ENCODE measurements at regions not wholly inside any gene's neighbourhood (a gene's known extent, or its start where the extent isn't known, plus 50 kb on each side); places are given as distances from the start of the nearest gene placed in this dataset.
A peak's percentile ranks its signal among the peaks of the same experiment; 100 is the strongest.

GRCh38 chr9:110086537-110086936 is 121.4 kb downstream of the C9orf152 start:
- H3K36me3 ChIP-seq (ENCODE audit: insufficient read depth, low read length), result peaks cover 40% of the 10 kb centered on the region
- H3K9ac ChIP-seq (ENCODE audit: low read length), result no peak overlapping the region
- H3K27me3 ChIP-seq (ENCODE audit: insufficient read depth, low read length), result no peaks in the 10 kb centered on the region
- no peaks in the 10 kb centered on the region for H3K9me3 ChIP-seq (ENCODE audit: low read length)
- peaks cover 59% of the 10 kb centered on the region for H3K4me1 ChIP-seq (ENCODE audit: insufficient read depth, low read length, severe bottlenecking)
- H3K4me2 ChIP-seq (ENCODE audit: low read length), result no peak overlapping the region
- H3K79me2 ChIP-seq (ENCODE audit: insufficient read depth, low read length), result peaks cover 94% of the 10 kb centered on the region
- H2AFZ ChIP-seq (ENCODE audit: low read length), result no peak overlapping the region
- no peaks in the 10 kb centered on the region for H3F3A ChIP-seq (ENCODE audit: insufficient read depth, low read length)
- H3K9me2 ChIP-seq (ENCODE audit: low read depth, low read length), result no peaks in the 10 kb centered on the region
- TF ChIP-seq CTCF (IDR thresholded peaks at IDR 0.05; ENCODE audit: low read length) (no peak), EZH2 (IDR thresholded peaks at IDR 0.05; ENCODE audit: borderline replicate concordance, low read length) (no peak)
- no peaks in the 10 kb centered on the region for H4K20me1 ChIP-seq (ENCODE audit: insufficient read depth, low read length)
- H3K27ac ChIP-seq (ENCODE audit: low read depth, low read length, poor library complexity, severe bottlenecking), result peak overlapping the region; percentile 16
- no peak overlapping the region for H3K4me3 ChIP-seq (ENCODE audit: low read depth, low read length, poor library complexity, severe bottlenecking)

GRCh38 chr9:110087605-110088004 is 120.4 kb downstream of the C9orf152 start:
- no peak overlapping the region for H3K4me3 ChIP-seq (ENCODE audit: low read depth, low read length, poor library complexity, severe bottlenecking)
- no peak overlapping the region for H3K9ac ChIP-seq (ENCODE audit: low read length)
- peaks cover 52% of the 10 kb centered on the region for H3K4me1 ChIP-seq (ENCODE audit: insufficient read depth, low read length, severe bottlenecking)
- peak overlapping the region; percentile 23; the same call in 1 of the 2 replicates for H3K4me2 ChIP-seq (ENCODE audit: low read length)
- no peaks in the 10 kb centered on the region for H3K9me3 ChIP-seq (ENCODE audit: low read length)
- TF ChIP-seq EZH2 (IDR thresholded peaks at IDR 0.05; ENCODE audit: borderline replicate concordance, low read length) (no peak), CTCF (IDR thresholded peaks at IDR 0.05; ENCODE audit: low read length) (no peak)
- H3K36me3 ChIP-seq (ENCODE audit: insufficient read depth, low read length), result peaks cover 40% of the 10 kb centered on the region
- peaks cover 94% of the 10 kb centered on the region for H3K79me2 ChIP-seq (ENCODE audit: insufficient read depth, low read length)
- H3F3A ChIP-seq (ENCODE audit: insufficient read depth, low read length), result no peaks in the 10 kb centered on the region
- no peak overlapping the region for H2AFZ ChIP-seq (ENCODE audit: low read length)
- no peaks in the 10 kb centered on the region for H3K27me3 ChIP-seq (ENCODE audit: insufficient read depth, low read length)
- H4K20me1 ChIP-seq (ENCODE audit: insufficient read depth, low read length), result no peaks in the 10 kb centered on the region
- H3K9me2 ChIP-seq (ENCODE audit: low read depth, low read length), result no peaks in the 10 kb centered on the region
- H3K27ac ChIP-seq (ENCODE audit: low read depth, low read length, poor library complexity, severe bottlenecking), result peak overlapping the region; percentile 9

- Histone ChIP-seq H3K4me3 (ENCODE audit: low read depth, low read length, poor library complexity, severe bottlenecking) (no peak overlapping the region), H3K36me3 (ENCODE audit: insufficient read depth, low read length) (peaks cover 40% of the 10 kb centered on the region), H3K79me2 (ENCODE audit: insufficient read depth, low read length) (peaks cover 95% of the 10 kb centered on the region), H3K27me3 (ENCODE audit: insufficient read depth, low read length) (no peaks in the 10 kb centered on the region), H3K4me2 (ENCODE audit: low read length) (peak overlapping the region; percentile 23; the same call in 1 of the 2 replicates), H4K20me1 (ENCODE audit: insufficient read depth, low read length) (no peaks in the 10 kb centered on the region), H3F3A (ENCODE audit: insufficient read depth, low read length) (no peaks in the 10 kb centered on the region), H3K4me1 (ENCODE audit: insufficient read depth, low read length, severe bottlenecking) (peaks cover 52% of the 10 kb centered on the region), H2AFZ (ENCODE audit: low read length) (no peak overlapping the region), H3K9me3 (ENCODE audit: low read length) (no peaks in the 10 kb centered on the region), H3K9me2 (ENCODE audit: low read depth, low read length) (no peaks in the 10 kb centered on the region), H3K27ac (ENCODE audit: low read depth, low read length, poor library complexity, severe bottlenecking) (peak overlapping the region; percentile 9), H3K9ac (ENCODE audit: low read length) (no peak overlapping the region)
- TF ChIP-seq EZH2 (IDR thresholded peaks at IDR 0.05; ENCODE audit: borderline replicate concordance, low read length) (no peak), CTCF (IDR thresholded peaks at IDR 0.05; ENCODE audit: low read length) (no peak)
These were observed 119.9 kb downstream of the C9orf152 start for GRCh38 chr9:110088099-110088498.
